Activated T-cell treated with anti-CD3 and anti-CD28 coated beads, Interleukin-2, amount 50 U/mL, for 72 hours (primary cell): ENCODE measurements at regions not wholly inside any gene's neighbourhood (a gene's known extent, or its start where the extent isn't known, plus 50 kb on each side); places are given as distances from the start of the nearest gene placed in this dataset.

Experiments used
- ATAC-seq, 2 donors: fragments of 150-1000 bp; cut with Tn5 transposase; replicated peaks in 1 of 2; 2 replicates each; pipeline ENCODE4 v1.10.0; 2021; ENCODE audit warnings: moderate library complexity in 2 of 2, mild to moderate bottlenecking in 1 of 2
- DNase-seq, 2 donors: peaks; one replicate each; pipeline ENCODE4 v3.0.0; 2021 to 2022; ENCODE audit warnings: mixed read lengths in 1 of 2
- H3K27ac Mint-ChIP-seq: one replicate; pipeline ENCODE4 v1.8.0; 2022; ENCODE audit warnings: mild to moderate bottlenecking, moderate library complexity, mixed read lengths
- H3K27me3 Mint-ChIP-seq: one replicate; pipeline ENCODE4 v1.8.0; 2022; ENCODE audit warnings: low read depth, mixed read lengths
- H3K36me3 Mint-ChIP-seq, 2 donors: one replicate each; pipeline ENCODE4 v1.8.0; 2022; ENCODE audit warnings: mixed read lengths in 2 of 2, mild to moderate bottlenecking in 1 of 2; ENCODE audit not compliant: insufficient read depth in 2 of 2
- H3K4me1 Mint-ChIP-seq: one replicate; pipeline ENCODE4 v1.8.0; 2022; ENCODE audit warnings: low read depth, mixed read lengths
- H3K4me3 Mint-ChIP-seq, 2 donors: one replicate each; pipeline ENCODE4 v1.8.0; 2022; ENCODE audit warnings: mild to moderate bottlenecking in 2 of 2, mixed read lengths in 2 of 2, moderate library complexity in 2 of 2
- H3K9me3 Mint-ChIP-seq, 2 donors: one replicate each; pipeline ENCODE4 v1.8.0; 2022; ENCODE audit warnings: mixed read lengths in 2 of 2

DNA sequence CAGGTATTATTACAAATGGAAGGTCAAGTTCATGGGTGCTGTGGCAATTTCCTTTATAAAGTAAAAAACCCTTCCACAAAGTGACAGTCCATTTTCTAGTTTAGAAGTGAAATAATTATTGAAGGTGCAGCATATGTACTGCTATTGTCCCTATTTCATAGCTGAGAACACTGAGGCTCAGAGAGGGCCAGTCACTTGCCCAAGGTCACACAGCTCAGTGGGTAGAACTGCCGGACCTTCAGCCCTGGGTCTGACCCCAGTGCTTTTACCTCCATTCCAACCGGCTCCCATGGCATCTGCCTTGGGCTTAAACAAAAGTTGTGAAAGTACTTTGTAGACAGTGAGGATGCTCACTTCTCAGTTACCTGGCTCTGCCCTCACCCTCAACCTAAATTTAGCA lies 150.6 kb upstream of the SMIM23 start:
- Mint-ChIP-seq H3K9me3 (no peaks in the 10 kb centered on the region), H3K4me3 (no peak overlapping the region), H3K27me3 (peaks cover 45% of the 10 kb centered on the region)

DNA sequence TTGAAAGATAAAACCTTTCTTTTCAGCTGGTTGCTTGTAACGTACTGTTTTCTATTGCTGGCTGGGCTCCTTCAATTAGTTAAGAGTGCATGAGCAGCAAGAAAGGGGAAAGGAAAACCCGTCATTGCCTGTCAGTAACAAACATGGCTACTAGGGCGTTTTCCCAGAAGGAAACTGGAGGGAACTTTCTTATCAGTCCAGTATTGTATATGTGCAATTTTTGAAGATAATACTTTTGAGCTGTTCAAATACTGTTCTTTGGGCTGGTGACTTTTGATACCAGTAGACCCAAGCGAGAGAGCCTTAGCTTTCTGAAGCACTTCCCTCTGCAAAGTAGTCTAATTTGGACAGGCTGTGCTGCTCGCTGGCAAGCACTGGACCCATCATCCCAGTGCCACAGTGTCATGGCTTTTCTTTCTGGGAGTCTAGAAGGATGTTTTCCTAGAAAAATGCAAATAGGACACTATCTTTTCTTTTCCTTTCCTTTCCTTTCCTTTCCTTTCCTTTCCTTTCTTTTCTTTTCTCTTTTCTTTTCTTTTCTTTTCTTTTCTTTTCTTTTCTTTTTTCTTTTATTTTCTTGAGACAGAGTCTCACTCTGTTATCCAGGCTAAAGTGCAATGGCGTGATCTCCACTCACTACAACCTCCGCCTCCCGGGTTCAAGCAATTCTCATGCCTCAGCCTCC lies 149.9 kb upstream of the SMIM23 start:
- DNase-seq (no peak), ATAC-seq (no peak)
- H3K27ac Mint-ChIP-seq, result no peak overlapping the region
- no peaks in the 10 kb centered on the region for H3K9me3 Mint-ChIP-seq
- H3K27me3 Mint-ChIP-seq, result peaks cover 39% of the 10 kb centered on the region
- H3K4me1 Mint-ChIP-seq, result no peaks in the 10 kb centered on the region
- no peak overlapping the region for H3K4me3 Mint-ChIP-seq
- H3K36me3 Mint-ChIP-seq, result no peaks in the 10 kb centered on the region

More for the DNA sequence above, 150.6 kb upstream of the SMIM23 start:
- no peak for ATAC-seq
- H3K4me1 Mint-ChIP-seq, result peaks cover 5% of the 10 kb centered on the region
- H3K27ac Mint-ChIP-seq, result no peak overlapping the region
- no peaks in the 10 kb centered on the region for H3K36me3 Mint-ChIP-seq
- DNase-seq, result no peak

DNA sequence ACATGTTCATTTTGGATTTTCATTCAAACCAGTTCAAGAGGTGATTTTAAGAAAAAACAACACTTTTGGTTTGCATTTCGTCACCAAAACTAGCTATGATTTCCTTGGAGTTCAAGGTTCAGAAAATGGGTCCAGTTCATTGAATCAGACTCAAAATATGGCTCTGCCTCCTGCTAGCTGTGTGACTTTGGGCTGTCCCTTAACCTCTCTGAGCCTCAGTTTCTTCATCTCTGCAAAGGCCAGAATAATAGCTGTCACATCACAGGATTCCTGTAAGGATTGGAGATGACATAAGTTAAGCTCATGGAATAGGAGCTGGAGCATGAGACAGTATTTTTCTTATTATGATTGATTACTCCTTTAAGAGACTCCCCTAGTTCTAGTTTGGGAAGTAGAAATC lies 147.8 kb upstream of the SMIM23 start:
- Mint-ChIP-seq H3K27ac (no peak overlapping the region), H3K27me3 (peaks cover 26% of the 10 kb centered on the region), H3K9me3 (no peaks in the 10 kb centered on the region), H3K4me1 (no peaks in the 10 kb centered on the region), H3K4me3 (no peak overlapping the region), H3K36me3 (no peaks in the 10 kb centered on the region)
- ATAC-seq (no peak), DNase-seq (no peak)

DNA sequence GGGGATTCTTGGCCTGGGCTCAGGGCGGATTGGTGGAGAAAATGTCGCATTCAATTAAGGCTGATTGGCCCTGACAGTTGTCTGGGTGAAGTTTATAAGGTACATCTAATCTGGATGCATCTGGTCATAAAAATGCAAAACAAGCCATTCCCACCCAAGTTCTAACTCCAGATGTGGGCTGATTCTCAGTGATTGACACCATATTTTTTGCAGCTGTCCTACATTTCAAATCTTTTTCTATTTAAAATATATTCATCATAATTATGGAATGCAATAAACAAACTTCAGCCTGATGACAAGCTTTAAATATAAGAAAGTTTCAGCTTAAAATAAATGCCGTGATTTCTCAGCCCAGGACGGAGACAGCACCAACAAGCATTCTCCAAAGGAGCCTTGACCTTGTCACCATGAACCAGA lies 146.4 kb upstream of the SMIM23 start:
- Mint-ChIP-seq H3K27me3 (peaks cover 13% of the 10 kb centered on the region), H3K36me3 (no peaks in the 10 kb centered on the region), H3K9me3 (no peaks in the 10 kb centered on the region), H3K4me3 (no peak overlapping the region), H3K4me1 (no peaks in the 10 kb centered on the region), H3K27ac (no peak overlapping the region)
- DNase-seq, result no peak
- no peak for ATAC-seq

DNA sequence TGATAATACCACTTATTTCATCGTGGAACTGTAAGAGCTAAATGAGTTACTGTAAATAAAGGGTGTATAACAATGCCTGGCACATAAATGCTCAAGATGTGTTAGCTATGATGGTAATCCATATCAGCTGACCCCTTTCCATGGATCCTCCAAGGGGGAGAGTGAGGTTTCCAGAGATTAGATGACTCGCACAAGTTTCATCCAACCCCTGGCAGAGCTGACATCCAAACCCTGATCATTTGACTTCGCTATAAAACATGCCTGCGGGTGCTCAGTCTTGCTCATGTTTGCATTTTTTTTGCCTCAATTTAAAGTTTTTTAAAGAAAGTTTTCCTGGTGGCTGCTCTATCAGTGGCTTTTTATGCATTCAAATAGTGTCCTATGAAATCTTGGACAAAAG lies 145.7 kb upstream of the SMIM23 start:
- no peak overlapping the region for H3K27ac Mint-ChIP-seq
- no peak overlapping the region for H3K4me3 Mint-ChIP-seq
- peaks cover 8% of the 10 kb centered on the region for H3K27me3 Mint-ChIP-seq
- no peak for ATAC-seq
- no peaks in the 10 kb centered on the region for H3K36me3 Mint-ChIP-seq
- H3K9me3 Mint-ChIP-seq, result no peaks in the 10 kb centered on the region
- no peak for DNase-seq
- H3K4me1 Mint-ChIP-seq, result no peaks in the 10 kb centered on the region

DNA sequence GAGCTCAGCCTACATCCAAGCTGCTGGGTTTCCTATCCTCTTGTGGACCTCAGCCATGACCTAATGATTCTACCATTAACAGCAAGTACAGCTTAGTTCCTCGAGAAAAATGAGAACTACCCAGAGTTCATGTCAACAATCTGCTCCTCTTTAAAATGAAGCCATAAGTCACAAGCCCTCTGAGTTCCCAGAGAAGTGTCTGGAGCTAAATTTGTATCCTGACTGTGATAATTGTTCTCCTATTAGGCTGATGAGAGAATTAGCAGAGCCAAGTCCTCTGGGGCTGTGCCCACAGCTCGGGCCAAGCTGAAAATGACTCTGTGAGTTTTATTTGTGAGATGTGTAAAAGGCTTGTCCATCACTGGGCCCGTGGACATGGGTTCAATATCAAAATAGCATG lies 145.1 kb upstream of the SMIM23 start:
- Mint-ChIP-seq H3K27ac (no peak overlapping the region), H3K4me3 (no peak overlapping the region), H3K4me1 (no peaks in the 10 kb centered on the region), H3K9me3 (no peaks in the 10 kb centered on the region), H3K27me3 (peaks cover 8% of the 10 kb centered on the region), H3K36me3 (no peaks in the 10 kb centered on the region)
- DNase-seq (no peak), ATAC-seq (no peak)

DNA sequence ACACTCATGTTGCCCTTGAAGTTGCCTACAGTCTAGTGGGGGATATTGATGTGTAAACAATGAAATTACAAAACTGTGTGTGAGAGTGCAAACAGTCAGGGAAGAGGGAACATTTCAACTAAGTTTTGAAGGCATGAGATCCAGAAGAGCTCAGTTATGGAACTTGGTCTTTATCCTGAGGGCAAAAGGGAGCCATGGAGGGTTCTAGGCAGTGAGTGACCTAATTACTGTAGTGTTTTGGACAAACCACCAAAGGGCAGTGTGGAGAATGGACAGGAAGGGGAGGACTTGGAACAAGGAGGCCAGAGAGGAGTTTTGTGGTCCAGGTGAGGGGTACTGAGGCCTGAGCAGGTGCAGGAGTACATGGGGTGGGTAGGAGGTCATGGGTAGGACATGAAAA lies 143.7 kb upstream of the SMIM23 start:
- no peak for DNase-seq
- no peaks in the 10 kb centered on the region for H3K36me3 Mint-ChIP-seq
- no peaks in the 10 kb centered on the region for H3K9me3 Mint-ChIP-seq
- peaks cover 9% of the 10 kb centered on the region for H3K27me3 Mint-ChIP-seq
- no peak overlapping the region for H3K4me3 Mint-ChIP-seq
- H3K4me1 Mint-ChIP-seq, result no peaks in the 10 kb centered on the region
- H3K27ac Mint-ChIP-seq, result no peak overlapping the region
- no peak for ATAC-seq

DNA sequence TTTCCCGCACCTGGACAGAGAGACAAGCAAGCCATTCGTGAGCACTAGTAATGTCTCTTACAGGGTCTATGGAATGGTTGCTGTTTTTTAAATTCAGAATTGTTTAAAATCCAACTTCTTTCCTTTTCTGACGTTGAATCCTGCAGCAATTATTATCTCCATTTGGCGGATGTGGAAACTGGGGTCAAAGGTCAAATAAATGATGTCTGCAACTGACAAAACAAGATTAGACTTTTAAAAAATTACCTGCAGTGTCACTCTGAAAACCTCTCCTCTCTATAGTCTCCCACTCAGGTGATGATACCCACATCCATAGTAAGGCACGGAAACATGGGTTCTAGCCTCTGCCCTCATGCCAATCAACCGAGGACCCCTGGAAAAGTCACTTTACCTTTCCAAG lies 142.7 kb upstream of the SMIM23 start:
- no peak overlapping the region for H3K27ac Mint-ChIP-seq

DNA sequence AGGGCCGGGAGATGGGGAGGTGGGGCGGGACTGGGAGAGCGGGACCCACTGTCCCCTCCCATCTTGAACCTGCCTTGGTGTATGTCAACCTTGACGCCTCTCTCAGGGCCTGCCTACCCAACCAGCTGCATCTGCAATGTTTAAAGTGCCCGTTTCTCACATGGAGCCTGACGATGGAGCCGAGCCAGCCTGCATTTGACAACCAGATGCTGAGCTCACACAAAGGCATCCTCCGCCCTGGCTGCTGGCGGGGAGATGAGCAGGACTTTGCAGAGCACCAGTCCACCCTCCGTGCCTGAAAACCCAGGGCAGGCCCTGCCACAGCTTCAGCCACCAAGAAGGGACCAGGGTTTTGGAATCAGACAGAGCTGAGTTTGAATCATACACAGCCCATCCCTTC lies 141.1 kb upstream of the SMIM23 start:
- Mint-ChIP-seq H3K27me3 (peaks cover 13% of the 10 kb centered on the region), H3K4me1 (no peaks in the 10 kb centered on the region), H3K4me3 (no peak overlapping the region), H3K27ac (no peak overlapping the region), H3K36me3 (no peaks in the 10 kb centered on the region), H3K9me3 (no peaks in the 10 kb centered on the region)
- no peak for DNase-seq
- ATAC-seq, result no peak

More for the DNA sequence above, 142.7 kb upstream of the SMIM23 start:
- DNase-seq (no peak), ATAC-seq (no peak)
- Mint-ChIP-seq H3K4me1 (no peaks in the 10 kb centered on the region), H3K27me3 (peaks cover 9% of the 10 kb centered on the region), H3K36me3 (no peaks in the 10 kb centered on the region), H3K9me3 (no peaks in the 10 kb centered on the region), H3K4me3 (no peak overlapping the region)

DNA sequence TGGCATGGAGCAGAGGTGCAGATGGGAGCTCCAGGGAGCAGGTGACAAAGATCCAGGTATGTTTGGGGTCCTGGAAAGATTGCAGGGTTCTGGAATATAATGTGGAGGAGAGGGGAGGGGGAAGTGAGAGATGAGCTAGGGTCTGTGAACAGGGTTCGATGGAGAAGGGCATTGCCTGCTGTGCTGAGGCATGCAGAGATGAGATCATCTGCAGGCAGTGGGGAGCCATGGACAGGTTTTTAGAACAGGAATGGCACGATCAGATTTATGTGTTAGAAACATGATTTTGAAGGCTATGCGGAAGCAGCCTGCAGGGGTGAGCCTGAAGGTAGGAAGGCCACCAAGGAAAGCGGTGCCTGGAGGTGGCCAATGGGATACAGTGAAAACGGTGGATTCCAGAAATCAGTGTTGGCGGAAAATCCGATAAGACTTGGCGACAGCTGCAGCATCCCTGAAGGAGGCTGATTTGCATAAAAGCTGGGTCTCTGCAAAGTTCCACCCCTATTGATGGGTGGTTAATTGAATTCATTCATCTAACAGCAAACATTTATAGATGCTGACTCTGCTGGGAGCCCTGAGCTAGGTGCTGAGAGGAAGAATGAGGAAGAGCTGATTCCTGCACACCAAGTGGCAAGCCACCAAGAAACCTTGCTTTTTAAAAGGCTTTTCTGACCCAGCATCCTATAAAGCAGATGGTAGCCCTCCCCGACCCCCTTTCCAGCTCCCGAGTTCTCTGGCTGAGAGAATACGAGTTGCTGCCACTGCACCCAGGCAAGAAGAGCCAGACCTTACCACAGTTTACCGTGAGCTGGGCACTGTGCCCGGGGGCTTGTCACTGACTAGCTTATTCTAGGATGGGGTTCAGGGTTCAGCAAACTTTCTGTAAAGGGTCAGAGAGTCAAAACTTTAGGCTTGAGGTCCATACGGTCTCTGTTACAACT lies 139.2 kb upstream of the SMIM23 start:
- no peak for DNase-seq
- no peaks in the 10 kb centered on the region for H3K4me1 Mint-ChIP-seq
- H3K27ac Mint-ChIP-seq, result no peak overlapping the region
- H3K36me3 Mint-ChIP-seq, result no peaks in the 10 kb centered on the region
- H3K27me3 Mint-ChIP-seq, result peaks cover 19% of the 10 kb centered on the region
- ATAC-seq, result no peak
- H3K9me3 Mint-ChIP-seq, result no peaks in the 10 kb centered on the region
- no peak overlapping the region for H3K4me3 Mint-ChIP-seq

DNA sequence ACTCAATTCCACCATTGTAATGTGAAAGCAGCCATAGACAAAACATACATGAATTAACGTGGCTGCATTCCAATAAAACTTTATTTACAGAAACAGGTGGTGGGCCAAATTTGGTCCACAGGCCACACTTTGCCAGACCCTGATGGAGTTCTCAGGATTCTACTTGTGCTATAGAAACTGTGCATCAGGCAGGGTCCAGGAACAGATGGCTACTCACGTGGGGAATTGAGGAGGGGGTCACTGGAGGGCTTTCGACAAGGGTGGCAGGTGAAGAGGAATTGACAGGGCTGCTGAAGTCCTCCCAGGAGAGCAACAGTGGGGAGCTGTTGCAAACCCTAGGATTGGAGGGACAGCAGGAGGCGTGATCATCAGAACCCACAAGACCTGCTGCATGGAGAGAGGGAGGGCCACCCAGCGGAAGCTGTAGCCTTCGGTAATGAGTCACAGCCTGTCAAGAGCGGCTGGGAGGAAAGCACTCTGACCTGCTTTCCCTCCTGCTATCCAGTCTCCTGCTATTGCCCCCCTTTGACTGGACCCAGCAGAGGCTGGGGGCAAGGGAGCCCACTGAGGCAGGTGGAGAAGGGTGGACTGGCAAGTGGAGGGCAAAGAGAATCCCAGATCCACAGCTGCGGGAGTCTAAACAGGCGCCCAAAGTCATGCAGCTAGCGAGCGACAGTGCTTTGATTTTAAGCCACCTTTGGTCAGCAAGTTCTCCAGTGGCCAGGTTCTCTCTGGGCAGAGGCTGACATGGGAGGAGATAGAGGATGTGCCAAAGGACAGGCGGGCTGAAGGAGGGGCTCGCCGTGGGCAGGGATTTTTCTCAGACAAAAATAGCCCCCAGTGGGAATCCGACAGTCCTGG lies 138.3 kb upstream of the SMIM23 start:
- peaks cover 26% of the 10 kb centered on the region for H3K27me3 Mint-ChIP-seq
- ATAC-seq (peak in 1 of 2 donors; percentile 43), DNase-seq (peak in 1 of 2 donors; percentile 4)
- no peaks in the 10 kb centered on the region for H3K4me1 Mint-ChIP-seq
- no peak overlapping the region for H3K4me3 Mint-ChIP-seq
- no peak overlapping the region for H3K27ac Mint-ChIP-seq
- no peaks in the 10 kb centered on the region for H3K36me3 Mint-ChIP-seq
- no peaks in the 10 kb centered on the region for H3K9me3 Mint-ChIP-seq

DNA sequence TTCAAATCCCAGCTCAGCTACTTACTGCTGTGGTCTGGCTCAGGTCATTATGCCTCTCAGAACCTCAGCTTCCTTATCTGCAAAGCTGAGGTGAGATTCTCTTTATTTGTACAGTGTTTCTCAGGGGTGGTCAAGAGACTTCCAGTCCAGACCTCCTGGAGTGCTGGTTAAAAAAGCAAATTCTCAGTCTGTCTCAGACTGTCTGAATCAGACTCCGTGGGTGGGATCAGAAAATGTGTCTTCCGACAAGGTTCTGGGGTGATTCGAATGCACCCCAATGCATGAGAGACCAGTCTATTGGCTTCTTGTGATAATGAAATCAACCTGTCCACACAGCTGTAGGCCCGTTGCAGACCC lies 137.7 kb upstream of the SMIM23 start:
- peaks cover 26% of the 10 kb centered on the region for H3K27me3 Mint-ChIP-seq
- DNase-seq (no peak), ATAC-seq (peak in 1 of 2 donors; percentile 28)
- H3K4me1 Mint-ChIP-seq, result no peaks in the 10 kb centered on the region
- H3K4me3 Mint-ChIP-seq, result no peak overlapping the region
- H3K36me3 Mint-ChIP-seq, result no peaks in the 10 kb centered on the region
- H3K27ac Mint-ChIP-seq, result no peak overlapping the region
- no peaks in the 10 kb centered on the region for H3K9me3 Mint-ChIP-seq
